PC-9 (cell line): ENCODE measurements at regions not wholly inside any gene's neighbourhood (a gene's known extent, or its start where the extent isn't known, plus 50 kb on each side); places are given as distances from the start of the nearest gene placed in this dataset.

ENCODE experiments used
- BruUV-seq: library from RNA; stranded (reverse); fragments of 400-500 nt; replicated peaks from 2 replicates; lab custom pipeline; 2021; lab: Mats Ljungman, UMichigan
- CTCF ChIA-PET: fragments of 300-600 bp; sonication (Branson Sonifier 250); formaldehyde crosslinking; loops from one replicate; lab custom pipeline; 2022; ENCODE audit warnings: antibody characterized with exemption; lab: Charles Lee
- POLR2A ChIA-PET: fragments of 300-600 bp; sonication (Branson Sonifier 250); formaldehyde crosslinking; loops from one replicate; lab custom pipeline; 2022; ENCODE audit warnings: antibody characterized with exemption; ENCODE audit not compliant: unreplicated experiment; lab: Charles Lee
- DNase-seq, 2 experiments: peaks; one replicate each; pipeline versions ENCODE4 v3.0.0 to v3.0.0-alpha.2; 2015 to 2022; ENCODE audit warnings: mixed read lengths in 1 of 2
- H2AFZ ChIP-seq: fragments of 200-600 bp; sonication (generic); 2 replicates; pipeline ENCODE4 v1.8.1; 2017; ENCODE audit warnings: antibody characterized with exemption
- H3F3A ChIP-seq: fragments of 200-600 bp; sonication (generic); 2 replicates; pipeline ENCODE4 v1.8.1; 2017; ENCODE audit warnings: antibody characterized with exemption, mild to moderate bottlenecking, low read depth; ENCODE audit not compliant: insufficient read depth
- H3K27ac ChIP-seq: fragments of 200-600 bp; sonication (generic); 2 replicates; pipeline ENCODE4 v1.6.1; 2016; ENCODE audit warnings: mixed run types
- H3K27me3 ChIP-seq: fragments of 200-600 bp; sonication (generic); 2 replicates; pipeline ENCODE4 v1.6.1; 2016; ENCODE audit warnings: low read depth, mixed run types; ENCODE audit not compliant: insufficient read depth
- H3K36me3 ChIP-seq: fragments of 200-600 bp; sonication (generic); 2 replicates; pipeline ENCODE4 v1.6.1; 2016; ENCODE audit warnings: low read depth, mixed run types
- H3K4me1 ChIP-seq: fragments of 200-600 bp; sonication (generic); replicated peaks from 2 replicates; pipeline ENCODE4 v1.6.1; 2016; ENCODE audit warnings: mixed run types; ENCODE audit not compliant: insufficient read depth
- H3K4me2 ChIP-seq: fragments of 200-600 bp; sonication (generic); 2 replicates; pipeline ENCODE4 v1.6.1; 2017; ENCODE audit warnings: mixed run types
- H3K4me3 ChIP-seq: fragments of 200-600 bp; sonication (generic); 2 replicates; pipeline ENCODE4 v1.6.1; 2016; ENCODE audit warnings: mixed run types
- H3K79me2 ChIP-seq: fragments of 200-600 bp; sonication (generic); 2 replicates; pipeline ENCODE4 v1.6.1; 2017; ENCODE audit warnings: low read depth, mixed run types
- H3K9me2 ChIP-seq: fragments of 200-600 bp; sonication (generic); 2 replicates; pipeline ENCODE4 v1.8.1; 2017; ENCODE audit warnings: mild to moderate bottlenecking; ENCODE audit not compliant: insufficient read depth
- H3K9me3 ChIP-seq: fragments of 200-600 bp; sonication (generic); 2 replicates; pipeline ENCODE4 v1.8.1; 2016; ENCODE audit warnings: low read depth; ENCODE audit not compliant: insufficient read depth
- H4K20me1 ChIP-seq: fragments of 200-600 bp; sonication (generic); 2 replicates; pipeline ENCODE4 v1.8.1; 2017; ENCODE audit not compliant: insufficient read depth
- EZH2 ChIP-seq: fragments of 200-600 bp; sonication (generic); IDR thresholded peaks from 2 replicates; pipeline ENCODE4 v1.8.0; 2017; ENCODE audit warnings: antibody characterized with exemption, low read depth
- intact Hi-C: fragments of 100-400 bp; cut with micrococcal nuclease; formaldehyde crosslinking; loops from one replicate; pipeline ENCODE4 v1.10.0; 2022; ENCODE audit not compliant: unreplicated experiment
- TF ChIP-seq, protein P1 (sequence below): fragments of 200-600 bp; sonication (generic); conservative IDR thresholded peaks from 2 replicates; pipeline ENCODE4 v1.6.1; 2017; ENCODE audit warnings: mixed run types, antibody characterized with exemption, mild to moderate bottlenecking, moderate library complexity

DNA sequence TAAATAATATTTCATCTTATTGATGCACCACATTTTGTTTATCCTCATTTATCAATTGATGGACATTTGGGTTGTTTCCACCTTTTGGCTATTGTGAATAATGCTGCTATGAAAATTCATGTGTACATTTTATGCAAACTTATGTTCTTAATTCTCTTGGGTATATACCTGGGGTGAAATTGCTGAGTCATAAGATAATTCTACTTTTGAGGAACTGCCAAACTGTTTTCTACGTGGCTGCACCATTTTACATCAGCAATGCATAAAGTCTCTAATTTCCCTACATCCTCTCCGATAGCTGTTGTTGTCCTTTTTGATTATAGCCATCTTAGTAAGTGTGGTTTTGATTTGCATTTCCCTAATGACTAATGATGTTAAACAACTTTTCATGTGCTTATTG is 116.5 kb upstream of the DLX2 start:
- no TSS peak for BruUV-seq
- Histone ChIP-seq H2AFZ (no peak overlapping the region), H3K4me1 (peaks cover 15% of the 10 kb centered on the region; the same call in 1 of the 2 replicates), H3K27me3 (no peaks in the 10 kb centered on the region), H3K27ac (no peak overlapping the region), H4K20me1 (no peaks in the 10 kb centered on the region), H3F3A (no peaks in the 10 kb centered on the region; the same call in 1 of the 2 replicates), H3K9me3 (no peaks in the 10 kb centered on the region), H3K79me2 (no peaks in the 10 kb centered on the region), H3K4me2 (no peak overlapping the region), H3K36me3 (no peaks in the 10 kb centered on the region), H3K9me2 (no peaks in the 10 kb centered on the region), H3K4me3 (no peak overlapping the region)
- POLR2A ChIA-PET, result no interaction called here
- intact Hi-C loops, result no loop called here
- TF ChIP-seq, protein P1, sequence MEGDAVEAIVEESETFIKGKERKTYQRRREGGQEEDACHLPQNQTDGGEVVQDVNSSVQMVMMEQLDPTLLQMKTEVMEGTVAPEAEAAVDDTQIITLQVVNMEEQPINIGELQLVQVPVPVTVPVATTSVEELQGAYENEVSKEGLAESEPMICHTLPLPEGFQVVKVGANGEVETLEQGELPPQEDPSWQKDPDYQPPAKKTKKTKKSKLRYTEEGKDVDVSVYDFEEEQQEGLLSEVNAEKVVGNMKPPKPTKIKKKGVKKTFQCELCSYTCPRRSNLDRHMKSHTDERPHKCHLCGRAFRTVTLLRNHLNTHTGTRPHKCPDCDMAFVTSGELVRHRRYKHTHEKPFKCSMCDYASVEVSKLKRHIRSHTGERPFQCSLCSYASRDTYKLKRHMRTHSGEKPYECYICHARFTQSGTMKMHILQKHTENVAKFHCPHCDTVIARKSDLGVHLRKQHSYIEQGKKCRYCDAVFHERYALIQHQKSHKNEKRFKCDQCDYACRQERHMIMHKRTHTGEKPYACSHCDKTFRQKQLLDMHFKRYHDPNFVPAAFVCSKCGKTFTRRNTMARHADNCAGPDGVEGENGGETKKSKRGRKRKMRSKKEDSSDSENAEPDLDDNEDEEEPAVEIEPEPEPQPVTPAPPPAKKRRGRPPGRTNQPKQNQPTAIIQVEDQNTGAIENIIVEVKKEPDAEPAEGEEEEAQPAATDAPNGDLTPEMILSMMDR, result no peak
- TF ChIP-seq EZH2, result no peak
- no peak for DNase-seq
- CTCF ChIA-PET, result no interaction called here

DNA sequence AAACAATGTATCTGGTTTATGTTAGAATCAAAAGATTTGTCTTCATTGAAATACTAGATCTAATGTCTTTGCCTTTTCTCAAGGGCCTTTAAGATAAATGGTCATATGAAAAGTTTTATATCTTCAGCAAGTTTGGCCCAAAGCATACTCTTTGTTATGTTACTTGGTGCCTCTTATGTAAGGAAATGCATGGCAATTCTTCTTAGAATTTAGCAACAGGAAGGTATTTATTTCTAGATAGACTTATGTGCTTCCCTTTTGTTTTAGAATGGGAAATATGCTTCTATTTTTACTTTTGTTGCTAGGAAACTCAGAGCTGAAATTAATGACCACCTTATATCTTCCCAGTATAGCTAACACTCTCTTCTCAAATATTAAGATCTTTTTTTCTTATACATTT is 117.4 kb upstream of the DLX2 start:
- H4K20me1 ChIP-seq, result no peaks in the 10 kb centered on the region
- POLR2A ChIA-PET, result interaction anchor here (0.6 to 0.7 kb wide), 2 partner anchors 11 to 244 kb away, joined by 3 to 4 read pairs; no protein-coding TSS in a partner anchor
- H3K4me3 ChIP-seq, result no peak overlapping the region
- TF ChIP-seq EZH2, result no peak
- TF ChIP-seq, protein P1, result no peak
- no peaks in the 10 kb centered on the region for H3K9me2 ChIP-seq
- no peak overlapping the region for H3K27ac ChIP-seq
- H3K36me3 ChIP-seq, result no peaks in the 10 kb centered on the region
- CTCF ChIA-PET, result interaction anchor here (2.1 kb wide), 1 partner anchor 242 kb away, joined by 4 read pairs; no protein-coding TSS in a partner anchor
- H3K4me1 ChIP-seq, result peaks cover 15% of the 10 kb centered on the region; the same call in 1 of the 2 replicates
- H3K79me2 ChIP-seq, result no peaks in the 10 kb centered on the region
- no peak overlapping the region for H3K4me2 ChIP-seq
- BruUV-seq, result no TSS peak
- no peak overlapping the region for H2AFZ ChIP-seq
- no peaks in the 10 kb centered on the region for H3K9me3 ChIP-seq
- no peak for DNase-seq
- intact Hi-C loops, result loop anchor here (10.0 kb wide), 1 partner anchor 215 kb away; no protein-coding TSS in a partner anchor
- H3F3A ChIP-seq, result no peaks in the 10 kb centered on the region
- no peaks in the 10 kb centered on the region for H3K27me3 ChIP-seq

DNA sequence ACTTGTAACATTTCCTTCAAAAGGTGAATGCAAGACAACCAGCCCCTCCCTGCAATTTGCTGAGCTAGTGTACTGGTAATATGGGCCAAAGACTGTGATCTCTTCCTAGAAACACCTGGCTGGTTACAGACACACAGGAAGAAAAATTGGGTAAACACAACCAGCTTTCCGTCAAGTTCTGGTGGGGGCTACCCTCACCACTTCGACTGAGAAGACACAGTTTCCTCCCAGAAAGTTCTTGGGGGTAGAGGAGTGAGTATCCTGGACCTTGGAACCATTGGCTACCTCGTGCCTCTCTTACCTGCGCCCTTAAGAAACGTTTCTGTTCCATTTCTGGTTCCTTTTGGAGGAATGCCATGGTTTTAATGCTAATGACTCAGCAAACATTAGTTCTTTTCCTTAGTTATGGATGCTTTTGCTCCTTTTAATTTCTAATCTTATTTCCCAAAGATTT is 120.9 kb upstream of the DLX2 start:
- H2AFZ ChIP-seq, result no peak overlapping the region; the same call in 1 of the 2 replicates
- no peak overlapping the region for H3K4me2 ChIP-seq
- CTCF ChIA-PET, result no interaction called here

More for the DNA sequence above, 120.9 kb upstream of the DLX2 start:
- intact Hi-C loops, result loop anchor here (10.0 kb wide), 1 partner anchor 219 kb away; no protein-coding TSS in a partner anchor
- no peak overlapping the region for H3K4me3 ChIP-seq
- peaks cover 32% of the 10 kb centered on the region for H3K4me1 ChIP-seq
- H3K27me3 ChIP-seq, result no peaks in the 10 kb centered on the region
- H3K9me3 ChIP-seq, result no peaks in the 10 kb centered on the region
- no peaks in the 10 kb centered on the region for H3F3A ChIP-seq
- no peak for DNase-seq
- TF ChIP-seq, protein P1, result no peak
- TF ChIP-seq EZH2, result no peak
- no peaks in the 10 kb centered on the region for H3K9me2 ChIP-seq
- no peak overlapping the region for H3K27ac ChIP-seq
- no peaks in the 10 kb centered on the region for H4K20me1 ChIP-seq
- no peaks in the 10 kb centered on the region for H3K36me3 ChIP-seq
- BruUV-seq, result no TSS peak
- H3K79me2 ChIP-seq, result no peaks in the 10 kb centered on the region
- POLR2A ChIA-PET, result no interaction called here
